ENCODE measurements at regions not wholly inside any gene's neighbourhood (a gene's known extent, or its start where the extent isn't known, plus 50 kb on each side); places are given as distances from the start of the nearest gene placed in this dataset.

- no peak for DNase-seq (ENCODE audit: low read depth in 2 of 2)
Observed at GRCh38 chr3:72490688-72491435, 357.4 kb downstream of the SHQ1 start.

GRCh38 chr3:72489901-72490300 lies 358.3 kb downstream of the SHQ1 start:
- DNase-seq (ENCODE audit: low read depth in 2 of 2), result no peak

GRCh38 chr3:72488738-72489035 lies 359.6 kb downstream of the SHQ1 start:
- no peak for DNase-seq (ENCODE audit: low read depth in 2 of 2)

- no peak for DNase-seq (ENCODE audit: low read depth in 2 of 2)
Observed at GRCh38 chr3:72487946-72488737, 360.1 kb downstream of the SHQ1 start.

- DNase-seq (ENCODE audit: low read depth in 2 of 2), result peak; percentile 12 to 55
Observed at GRCh38 chr3:72487078-72487765, 361.0 kb downstream of the SHQ1 start.

- no peak for DNase-seq (ENCODE audit: low read depth in 2 of 2)
Observed at GRCh38 chr3:72485641-72486040, 362.6 kb downstream of the SHQ1 start.

GRCh38 chr3:72483554-72484104 lies 364.6 kb downstream of the SHQ1 start:
- DNase-seq (ENCODE audit: low read depth in 2 of 2), result no peak

GRCh38 chr3:72482589-72483321 lies 365.5 kb downstream of the SHQ1 start:
- peak; percentile 77 to 83 for DNase-seq (ENCODE audit: low read depth in 2 of 2)

- DNase-seq (ENCODE audit: low read depth in 2 of 2), result no peak
Observed at GRCh38 chr3:72481542-72481941, 366.7 kb downstream of the SHQ1 start.

- DNase-seq (ENCODE audit: low read depth in 2 of 2), result no peak
Observed at GRCh38 chr3:72480366-72480765, 367.9 kb downstream of the SHQ1 start.

- no peak for DNase-seq (ENCODE audit: low read depth in 2 of 2)
Observed at GRCh38 chr3:72479651-72480215, 368.5 kb downstream of the SHQ1 start.

GRCh38 chr3:72476139-72476483 lies 372.1 kb downstream of the SHQ1 start:
- DNase-seq (ENCODE audit: low read depth in 2 of 2), result no peak

GRCh38 chr3:72475258-72476138 lies 372.7 kb downstream of the SHQ1 start:
- no peak for DNase-seq (ENCODE audit: low read depth in 2 of 2)

- DNase-seq (ENCODE audit: low read depth in 2 of 2), result no peak
Observed at GRCh38 chr3:72474775-72475174, 373.5 kb downstream of the SHQ1 start.

GRCh38 chr3:72473156-72473555 lies 375.1 kb downstream of the SHQ1 start:
- DNase-seq (ENCODE audit: low read depth in 2 of 2), result no peak

GRCh38 chr3:72470904-72471417 lies 377.3 kb downstream of the SHQ1 start:
- DNase-seq (ENCODE audit: low read depth in 2 of 2), result no peak

- DNase-seq (ENCODE audit: low read depth in 2 of 2), result no peak
Observed at GRCh38 chr3:72465853-72466252, 382.4 kb downstream of the SHQ1 start.

- DNase-seq (ENCODE audit: low read depth in 2 of 2), result no peak
Observed at GRCh38 chr3:72463083-72463482, 385.2 kb downstream of the SHQ1 start.

- no peak for DNase-seq (ENCODE audit: low read depth in 2 of 2)
Observed at GRCh38 chr3:72462595-72463011, 385.6 kb downstream of the SHQ1 start.

- DNase-seq (ENCODE audit: low read depth in 2 of 2), result no peak
Observed at GRCh38 chr3:72461787-72462186, 386.5 kb downstream of the SHQ1 start.

Data from activated CD4-positive, alpha-beta T cell treated with anti-CD3 and anti-CD28 coated beads for 24 hours (primary cell).